ENCODE measurements at regions not wholly inside any gene's neighbourhood (a gene's known extent, or its start where the extent isn't known, plus 50 kb on each side); places are given as distances from the start of the nearest gene placed in this dataset.
"Not testable (repeated sequence)": the region's sequence is repeated elsewhere in the genome, so short reads cannot be mapped to it uniquely, and the experiment has no call there.

DNA sequence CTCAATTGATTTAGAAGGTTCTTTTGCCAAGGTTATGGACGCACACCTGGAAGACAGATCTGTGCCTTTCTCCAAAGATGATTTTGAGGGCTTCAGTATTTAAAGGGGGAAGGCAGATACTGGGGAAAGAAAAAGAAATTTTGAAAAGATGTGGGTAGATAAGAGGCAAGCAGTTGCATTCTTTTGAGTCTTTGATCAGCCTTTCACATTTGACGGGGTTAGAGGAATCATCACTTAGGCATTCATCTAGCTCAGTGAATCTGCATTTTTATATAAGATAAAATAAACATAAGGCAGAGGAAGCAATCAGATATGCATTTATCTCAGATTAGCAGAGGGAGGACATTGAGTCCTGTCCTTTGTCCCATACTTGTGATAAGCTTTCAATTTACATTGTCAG lies 243.4 kb upstream of the RAI14 start:
- no peak for DNase-seq (ENCODE audit: low spot score)
- no peak overlapping the region for H3K27ac Mint-ChIP-seq
- H3K27me3 Mint-ChIP-seq (ENCODE audit: low read depth): peaks cover 4% of the 10 kb centered on the region
- H3K4me1 Mint-ChIP-seq (ENCODE audit: low read depth): peaks cover 2% of the 10 kb centered on the region
- H3K4me3 Mint-ChIP-seq: no peak overlapping the region
- H3K36me3 Mint-ChIP-seq (ENCODE audit: low read depth): no peaks in the 10 kb centered on the region
- no peaks in the 10 kb centered on the region for H3K9me3 Mint-ChIP-seq

DNA sequence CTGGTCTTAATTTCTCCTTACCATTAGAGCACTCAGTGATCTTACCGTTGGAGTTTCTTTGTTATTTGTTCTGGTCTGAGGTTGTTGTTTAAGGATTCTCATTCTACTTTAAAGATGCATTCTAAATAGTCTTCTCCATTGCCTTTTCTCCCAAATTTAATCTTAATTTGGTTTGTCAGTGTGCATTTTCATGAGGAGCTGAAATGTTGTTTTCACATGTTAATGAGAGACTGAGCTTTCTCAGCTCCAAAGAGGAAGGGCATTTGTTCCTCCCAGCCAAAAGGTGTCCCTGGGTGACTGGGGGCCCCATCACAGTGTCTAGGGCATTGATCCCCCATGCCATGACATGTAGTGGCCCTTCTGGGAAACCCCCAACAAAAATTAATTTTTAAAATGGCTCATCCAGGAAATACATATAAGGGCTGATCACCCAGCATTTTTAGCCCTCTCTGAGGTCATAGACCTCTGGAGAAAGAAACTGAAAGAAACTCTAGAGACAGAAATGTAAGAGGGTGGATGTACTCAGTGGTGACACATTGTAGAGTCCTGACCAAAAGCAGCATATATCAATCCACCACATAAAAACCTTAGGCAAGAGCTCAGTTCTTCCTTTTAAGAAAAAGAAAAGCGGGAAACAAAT lies 240.4 kb upstream of the RAI14 start:
- Mint-ChIP-seq H3K27me3 (ENCODE audit: low read depth) (peaks cover 4% of the 10 kb centered on the region), H3K27ac (no peak overlapping the region), H3K9me3 (peaks cover 5% of the 10 kb centered on the region), H3K36me3 (ENCODE audit: low read depth) (no peaks in the 10 kb centered on the region), H3K4me3 (no peak overlapping the region), H3K4me1 (ENCODE audit: low read depth) (peaks cover 2% of the 10 kb centered on the region)
- no peak for DNase-seq (ENCODE audit: low spot score)

GRCh38 chr5:34416501-34417008 lies 239.6 kb upstream of the RAI14 start:
- no peak for DNase-seq (ENCODE audit: low spot score)
- Mint-ChIP-seq H3K4me3 (no peak overlapping the region), H3K36me3 (ENCODE audit: low read depth) (no peaks in the 10 kb centered on the region), H3K27ac (no peak overlapping the region), H3K9me3 (peaks cover 11% of the 10 kb centered on the region), H3K27me3 (ENCODE audit: low read depth) (peaks cover 4% of the 10 kb centered on the region), H3K4me1 (ENCODE audit: low read depth) (peaks cover 2% of the 10 kb centered on the region)

DNA sequence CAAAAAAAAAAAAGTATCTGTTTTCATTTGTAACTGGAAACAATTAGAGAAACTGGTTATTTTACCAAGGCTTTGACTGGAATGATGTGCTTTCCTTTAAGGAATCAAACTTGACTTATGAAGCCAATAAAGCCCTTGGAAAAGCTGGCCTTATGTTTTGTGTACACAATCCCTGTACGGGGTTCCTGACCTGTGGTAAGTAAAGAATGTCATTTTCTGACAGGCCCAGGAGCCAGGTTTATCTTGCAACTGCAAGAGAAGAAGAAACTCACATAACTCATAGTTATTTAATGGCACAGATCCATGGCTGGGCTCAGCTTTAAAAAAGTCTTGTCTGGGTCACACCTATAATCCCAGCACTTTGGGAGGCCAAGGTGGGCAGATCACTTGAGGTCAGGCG lies 235.9 kb upstream of the RAI14 start:
- H3K4me1 Mint-ChIP-seq (ENCODE audit: low read depth); H3K27ac Mint-ChIP-seq; H3K4me3 Mint-ChIP-seq; H3K27me3 Mint-ChIP-seq (ENCODE audit: low read depth); H3K36me3 Mint-ChIP-seq (ENCODE audit: low read depth); DNase-seq (ENCODE audit: low spot score): not testable (repeated sequence)
- H3K9me3 Mint-ChIP-seq: peaks cover 11% of the 10 kb centered on the region

DNA sequence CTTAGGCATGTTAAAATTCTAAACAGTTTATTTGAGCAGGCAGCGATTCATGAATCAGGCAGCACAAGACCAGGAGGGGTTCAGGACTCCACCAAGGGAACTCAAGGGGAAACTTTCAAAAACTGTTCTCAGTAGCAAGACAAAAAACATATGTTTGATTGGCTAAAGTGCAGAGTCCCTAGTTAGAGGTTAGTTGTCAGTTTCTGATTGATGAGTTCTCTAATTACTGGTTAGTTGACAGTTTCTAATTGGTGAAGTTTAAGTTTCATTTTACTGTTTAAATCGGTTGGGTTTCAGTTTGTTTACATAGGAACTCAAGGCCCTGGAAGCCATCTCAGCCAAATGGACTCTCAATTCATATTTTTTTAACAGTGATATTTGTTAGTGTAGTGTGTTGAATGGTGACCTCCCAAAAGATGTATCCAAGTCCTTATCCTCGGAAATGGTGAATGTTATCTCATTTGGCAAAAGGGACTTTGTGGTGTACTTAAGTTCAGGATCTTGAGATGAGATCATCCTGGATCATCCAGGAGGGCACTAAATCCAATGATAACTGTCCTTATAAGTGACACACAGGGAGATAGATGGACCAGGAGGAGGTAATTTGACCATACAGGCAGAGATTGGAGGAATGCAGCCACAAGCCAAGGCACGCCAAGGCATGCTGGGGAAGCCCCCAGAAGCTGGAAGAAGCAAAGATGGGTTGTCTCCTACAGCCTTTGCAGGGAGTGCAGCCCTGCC lies 219.2 kb upstream of the RAI14 start:
- no peaks in the 10 kb centered on the region for H3K9me3 Mint-ChIP-seq
- H3K4me3 Mint-ChIP-seq: no peak overlapping the region
- no peaks in the 10 kb centered on the region for H3K36me3 Mint-ChIP-seq (ENCODE audit: low read depth)
- H3K27me3 Mint-ChIP-seq (ENCODE audit: low read depth): no peaks in the 10 kb centered on the region
- no peaks in the 10 kb centered on the region for H3K4me1 Mint-ChIP-seq (ENCODE audit: low read depth)
- no peak overlapping the region for H3K27ac Mint-ChIP-seq
- DNase-seq (ENCODE audit: low spot score): no peak

- DNase-seq (ENCODE audit: low spot score): no peak
- Mint-ChIP-seq H3K9me3 (no peaks in the 10 kb centered on the region), H3K27ac (no peak overlapping the region), H3K27me3 (ENCODE audit: low read depth) (no peaks in the 10 kb centered on the region), H3K4me1 (ENCODE audit: low read depth) (no peaks in the 10 kb centered on the region), H3K4me3 (no peak overlapping the region), H3K36me3 (ENCODE audit: low read depth) (no peaks in the 10 kb centered on the region)
Observed at GRCh38 chr5:34439601-34440000, 216.5 kb upstream of the RAI14 start.

- not testable (repeated sequence) for H3K27ac Mint-ChIP-seq; H3K27me3 Mint-ChIP-seq (ENCODE audit: low read depth); H3K36me3 Mint-ChIP-seq (ENCODE audit: low read depth); H3K9me3 Mint-ChIP-seq; DNase-seq (ENCODE audit: low spot score); H3K4me3 Mint-ChIP-seq; H3K4me1 Mint-ChIP-seq (ENCODE audit: low read depth)
Observed at GRCh38 chr5:34441767-34442166, 214.4 kb upstream of the RAI14 start.

DNA sequence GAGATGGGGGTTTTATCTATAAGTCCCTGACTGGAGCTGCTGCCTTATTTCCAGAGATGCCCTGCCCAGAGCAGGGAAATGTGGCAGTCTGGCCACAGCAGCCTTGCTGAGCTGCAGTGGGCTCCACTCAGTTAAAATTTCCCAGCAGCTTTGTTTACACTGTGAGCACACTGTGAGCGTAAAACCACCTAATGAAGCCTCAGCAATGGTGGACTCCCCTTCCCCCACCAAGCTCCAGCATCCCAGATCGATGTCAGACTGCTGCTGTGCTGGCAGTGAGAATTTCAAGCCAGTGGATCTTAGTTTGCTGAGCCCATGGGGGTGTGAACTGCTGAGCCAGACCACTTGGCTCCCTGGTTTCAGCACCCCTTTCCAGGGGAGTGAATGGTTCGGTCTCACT lies 208.7 kb upstream of the RAI14 start:
- Mint-ChIP-seq H3K4me3 (no peak overlapping the region), H3K4me1 (ENCODE audit: low read depth) (no peaks in the 10 kb centered on the region), H3K9me3 (no peaks in the 10 kb centered on the region), H3K27me3 (ENCODE audit: low read depth) (peaks cover 6% of the 10 kb centered on the region), H3K27ac (no peak overlapping the region), H3K36me3 (ENCODE audit: low read depth) (no peaks in the 10 kb centered on the region)
- DNase-seq (ENCODE audit: low spot score): no peak

DNA sequence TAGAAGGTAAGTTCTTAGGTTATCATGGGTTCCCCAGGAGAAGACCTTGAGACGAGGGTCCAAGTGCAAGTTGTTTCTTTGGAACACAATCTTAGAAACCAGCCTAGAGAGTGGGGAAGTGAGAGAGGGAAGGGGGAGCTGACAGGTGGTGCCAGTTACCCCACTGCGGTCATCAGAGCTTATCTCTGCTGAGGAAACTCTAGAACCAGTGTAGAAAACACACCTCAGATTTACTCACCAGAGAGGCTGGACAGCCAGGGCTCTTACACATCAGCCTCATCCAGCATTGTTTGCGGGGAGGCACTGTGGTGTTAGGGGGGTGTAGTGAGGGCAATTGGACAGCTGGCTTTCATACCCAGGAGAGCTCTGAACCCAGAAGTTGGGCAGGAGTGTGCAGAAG lies 206.5 kb upstream of the RAI14 start:
- H3K9me3 Mint-ChIP-seq: no peaks in the 10 kb centered on the region
- DNase-seq (ENCODE audit: low spot score): no peak
- H3K36me3 Mint-ChIP-seq (ENCODE audit: low read depth): no peaks in the 10 kb centered on the region
- no peak overlapping the region for H3K4me3 Mint-ChIP-seq
- peaks cover 6% of the 10 kb centered on the region for H3K27me3 Mint-ChIP-seq (ENCODE audit: low read depth)
- H3K4me1 Mint-ChIP-seq (ENCODE audit: low read depth): no peaks in the 10 kb centered on the region
- no peak overlapping the region for H3K27ac Mint-ChIP-seq

GRCh38 chr5:34450338-34450737 lies 205.8 kb upstream of the RAI14 start:
- no peak overlapping the region for H3K4me3 Mint-ChIP-seq
- H3K36me3 Mint-ChIP-seq (ENCODE audit: low read depth): no peaks in the 10 kb centered on the region
- H3K27ac Mint-ChIP-seq: no peak overlapping the region
- peaks cover 6% of the 10 kb centered on the region for H3K27me3 Mint-ChIP-seq (ENCODE audit: low read depth)
- DNase-seq (ENCODE audit: low spot score): no peak
- H3K9me3 Mint-ChIP-seq: no peaks in the 10 kb centered on the region
- H3K4me1 Mint-ChIP-seq (ENCODE audit: low read depth): no peaks in the 10 kb centered on the region

- DNase-seq (ENCODE audit: low spot score): no peak
- H3K4me3 Mint-ChIP-seq: no peak overlapping the region
Observed at GRCh38 chr5:34452170-34452828, 203.8 kb upstream of the RAI14 start.

DNA sequence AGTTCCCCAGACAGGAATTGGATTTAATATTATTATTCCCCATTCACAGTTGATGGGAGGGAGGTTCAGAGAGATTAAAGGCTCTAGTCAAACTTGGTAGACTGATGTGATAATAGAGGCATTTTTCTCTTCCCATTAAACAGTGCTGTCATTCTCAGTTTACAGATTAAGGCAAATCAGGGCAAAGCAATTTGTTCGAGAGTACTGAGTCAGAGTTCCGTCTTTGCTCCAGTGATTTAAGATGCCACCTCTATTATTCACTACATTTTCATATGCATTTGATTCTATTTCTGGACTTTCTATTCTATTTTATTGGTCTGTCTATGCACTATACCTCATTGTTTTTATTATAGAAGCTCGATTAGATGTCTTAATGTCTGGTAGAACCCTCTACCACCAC lies 201.0 kb upstream of the RAI14 start:
- Mint-ChIP-seq H3K27me3 (ENCODE audit: low read depth) (no peaks in the 10 kb centered on the region), H3K36me3 (ENCODE audit: low read depth) (no peaks in the 10 kb centered on the region), H3K4me3 (no peak overlapping the region), H3K9me3 (peaks cover 7% of the 10 kb centered on the region), H3K4me1 (ENCODE audit: low read depth) (no peaks in the 10 kb centered on the region), H3K27ac (no peak overlapping the region)
- DNase-seq (ENCODE audit: low spot score): no peak

More at GRCh38 chr5:34452170-34452828, 203.8 kb upstream of the RAI14 start:
- no peaks in the 10 kb centered on the region for H3K4me1 Mint-ChIP-seq (ENCODE audit: low read depth)
- no peak overlapping the region for H3K27ac Mint-ChIP-seq
- H3K27me3 Mint-ChIP-seq (ENCODE audit: low read depth): no peaks in the 10 kb centered on the region
- no peaks in the 10 kb centered on the region for H3K36me3 Mint-ChIP-seq (ENCODE audit: low read depth)
- H3K9me3 Mint-ChIP-seq: peaks cover 1% of the 10 kb centered on the region

DNA sequence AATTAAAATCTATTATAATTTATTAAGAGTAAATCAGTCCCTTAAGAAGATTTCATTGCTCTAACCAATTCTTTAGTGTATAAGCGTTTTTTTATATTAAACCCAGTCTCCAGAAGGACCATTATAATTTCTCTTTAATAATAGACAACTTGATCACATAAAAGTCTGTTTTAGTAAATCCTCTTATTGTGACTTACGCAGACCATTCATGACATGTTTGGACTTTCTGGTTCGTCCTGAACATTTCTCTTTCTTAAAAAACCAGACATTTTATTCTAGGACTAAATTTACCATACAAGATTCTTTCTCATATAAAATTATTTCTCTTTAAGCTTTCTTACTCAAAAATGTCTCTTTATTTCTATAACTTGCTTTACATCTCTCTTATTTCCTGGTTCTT lies 196.2 kb upstream of the RAI14 start:
- DNase-seq (ENCODE audit: low spot score): no peak

DNA sequence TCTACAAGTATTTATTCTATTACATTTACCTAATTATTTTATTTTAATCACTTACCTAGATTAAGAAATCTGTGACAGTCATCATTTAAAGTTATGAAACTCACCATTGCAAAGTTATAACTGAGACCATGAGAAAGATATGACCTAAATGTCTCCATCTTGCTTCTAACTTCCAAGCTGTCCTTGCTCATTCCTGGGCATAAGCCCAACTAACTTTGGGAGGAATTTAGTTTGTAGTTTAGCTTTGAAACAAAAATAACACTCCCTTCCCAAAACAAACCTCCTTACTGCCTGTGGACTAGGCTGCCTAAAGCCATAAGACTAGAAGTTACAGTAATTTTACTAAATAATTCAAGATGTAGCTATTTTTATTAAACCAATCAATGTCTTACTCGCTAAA lies 195.6 kb upstream of the RAI14 start:
- Mint-ChIP-seq H3K27me3 (ENCODE audit: low read depth) (no peaks in the 10 kb centered on the region), H3K36me3 (ENCODE audit: low read depth) (no peaks in the 10 kb centered on the region), H3K4me3 (no peak overlapping the region), H3K4me1 (ENCODE audit: low read depth) (peaks cover 5% of the 10 kb centered on the region), H3K9me3 (peaks cover 25% of the 10 kb centered on the region), H3K27ac (no peak overlapping the region)
- DNase-seq (ENCODE audit: low spot score): no peak

More for the DNA sequence above, 196.2 kb upstream of the RAI14 start:
- H3K27me3 Mint-ChIP-seq (ENCODE audit: low read depth): no peaks in the 10 kb centered on the region
- H3K4me1 Mint-ChIP-seq (ENCODE audit: low read depth): peaks cover 3% of the 10 kb centered on the region
- H3K9me3 Mint-ChIP-seq: peaks cover 25% of the 10 kb centered on the region
- H3K27ac Mint-ChIP-seq: no peak overlapping the region
- no peak overlapping the region for H3K4me3 Mint-ChIP-seq
- H3K36me3 Mint-ChIP-seq (ENCODE audit: low read depth): no peaks in the 10 kb centered on the region

All from T-helper 2 cell treated with Interferon-gamma antibody and Interleukin-4, amounts not matched to agents 5 μg/mL and 100 μg/mL, for 36 hours (primary cell).